ENCODE measurements at regions not wholly inside any gene's neighbourhood (a gene's known extent, or its start where the extent isn't known, plus 50 kb on each side); places are given as distances from the start of the nearest gene placed in this dataset.
"Not testable (repeated sequence)": the region's sequence is repeated elsewhere in the genome, so short reads cannot be mapped to it uniquely, and the experiment has no call there.

DNA sequence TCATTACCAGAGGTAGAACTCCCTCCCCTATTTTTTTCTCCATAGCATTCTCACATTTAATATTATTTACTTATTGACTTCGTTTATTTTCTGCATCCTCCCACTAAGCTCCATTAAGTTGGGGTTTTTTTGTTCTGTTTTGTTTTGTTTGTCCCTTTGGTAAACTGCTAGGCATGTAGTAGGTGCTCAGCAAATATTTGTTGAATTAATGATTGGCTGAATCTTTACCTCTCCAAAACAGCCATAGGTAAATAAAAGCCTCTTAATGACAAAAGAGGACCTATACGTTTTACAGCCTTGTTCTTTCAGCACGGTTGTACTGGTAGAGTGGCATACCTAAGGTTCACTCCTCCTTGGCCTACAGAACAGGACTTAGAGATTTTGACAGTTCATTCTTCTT is 52.0 kb downstream of the PRORP start:
- peak; percentile 68 for DNase-seq

DNA sequence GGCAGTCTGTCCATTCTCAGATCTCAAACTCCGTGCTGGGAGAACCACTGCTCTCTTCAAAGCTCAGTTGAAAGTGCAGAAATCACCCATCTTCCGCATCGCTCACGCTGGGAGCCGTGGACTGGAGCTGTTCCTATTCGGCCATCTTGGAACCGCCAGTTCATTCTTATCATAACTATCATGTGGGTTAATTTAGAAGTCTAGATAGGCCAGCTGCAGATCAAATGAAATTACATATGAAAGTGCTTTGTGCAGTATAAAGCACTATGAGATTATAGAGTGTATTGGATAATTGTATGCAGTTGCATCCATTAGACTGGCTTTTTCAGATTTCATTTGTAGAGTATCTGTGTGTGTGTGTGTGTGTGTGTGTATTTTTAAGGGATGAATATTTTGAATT is 57.8 kb downstream of the PRORP start:
- DNase-seq = no peak

DNA sequence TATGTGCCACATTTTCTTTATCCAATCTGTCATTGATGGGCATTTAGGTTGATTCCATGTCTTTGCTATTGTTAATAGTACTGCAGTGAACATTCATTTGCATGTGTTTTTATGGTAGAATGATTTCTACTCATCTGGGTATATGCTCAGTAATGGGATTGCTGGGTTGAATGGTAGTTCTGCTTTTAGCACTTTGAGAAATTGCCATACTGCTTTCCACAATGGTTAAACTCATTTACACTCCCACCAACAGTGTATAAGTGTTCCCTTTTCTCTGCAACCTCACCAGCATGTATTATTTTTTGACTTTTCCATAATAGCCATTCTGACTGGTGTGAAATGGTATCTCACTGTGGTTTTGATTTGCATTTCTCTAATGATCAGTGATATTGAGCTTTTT is 62.5 kb downstream of the PRORP start:
- DNase-seq = not testable (repeated sequence)

DNA sequence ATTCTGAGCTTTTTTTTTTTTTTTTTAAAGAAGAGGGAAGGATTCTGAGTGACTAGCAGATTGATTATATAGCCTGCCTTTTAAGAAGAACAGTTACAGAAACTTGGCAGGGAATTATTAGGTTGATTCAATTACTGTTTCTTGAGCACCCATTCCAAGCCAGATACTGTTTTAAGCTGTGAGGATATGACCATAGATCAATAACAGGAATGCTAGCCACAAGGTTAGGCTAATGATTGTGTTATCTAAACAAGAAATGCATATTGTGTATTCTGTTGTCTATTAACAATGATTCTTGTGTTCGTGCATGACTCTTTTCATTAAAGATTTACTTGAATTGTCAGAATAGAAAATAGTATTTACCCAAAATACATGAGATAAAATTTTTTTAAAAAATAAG is 67.1 kb downstream of the PRORP start:
- no peak for DNase-seq

DNA sequence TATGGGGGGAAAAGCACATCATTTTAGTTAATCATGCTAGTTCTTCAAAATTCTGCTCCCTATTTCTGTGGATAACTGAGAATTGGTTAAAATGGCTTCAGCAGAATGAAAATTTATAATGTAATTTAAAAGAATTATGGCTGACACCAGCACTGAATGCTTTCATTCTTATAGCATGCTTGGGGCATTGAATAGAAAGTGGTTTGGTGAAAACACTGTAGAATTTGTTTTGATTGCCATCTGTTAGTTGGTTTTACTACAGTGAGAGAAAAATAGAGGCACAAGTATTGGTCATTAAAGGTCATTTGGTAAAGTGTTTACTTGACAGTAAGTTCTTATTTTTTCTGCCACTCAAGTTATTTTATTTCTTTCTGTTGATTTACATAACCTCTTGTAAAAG is 70.8 kb downstream of the PRORP start:
- DNase-seq = no peak

DNA sequence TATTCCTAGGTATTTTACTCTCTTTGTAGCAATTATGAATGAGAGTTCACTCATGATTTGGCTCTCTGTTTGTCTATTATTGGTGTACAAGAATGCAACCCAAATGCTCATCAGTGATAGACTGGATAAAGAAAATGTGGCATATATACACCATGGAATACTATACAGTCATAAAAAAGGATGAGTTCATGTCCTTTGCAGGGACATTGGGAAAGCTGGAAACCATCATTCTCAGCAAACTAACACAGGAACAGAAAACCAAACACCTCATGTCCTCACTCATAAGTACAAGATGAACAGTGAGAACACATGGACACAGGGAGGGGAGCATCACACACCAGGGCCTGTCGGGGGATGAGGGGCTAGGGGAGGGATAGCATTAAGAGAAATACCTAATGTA is 71.8 kb downstream of the PRORP start:
- not testable (repeated sequence) for DNase-seq

DNA sequence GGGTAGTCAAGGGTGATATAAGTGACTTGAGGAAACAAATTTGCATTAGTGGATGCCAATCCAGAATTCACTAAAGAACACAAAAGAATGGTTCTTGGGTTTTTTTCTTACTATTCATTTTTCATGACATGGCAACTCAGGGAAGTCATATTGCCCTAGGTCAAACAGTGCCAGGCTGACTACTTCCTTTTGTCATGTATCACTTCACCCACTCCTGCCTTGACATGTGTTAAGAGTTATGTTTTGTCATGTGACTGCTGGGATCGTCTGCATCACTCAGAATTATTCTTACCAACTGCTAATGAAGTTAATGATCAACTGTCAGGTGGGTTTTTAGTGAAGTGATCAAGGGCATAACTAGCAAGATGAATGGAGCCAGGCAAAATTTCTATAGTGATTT is 74.2 kb downstream of the PRORP start:
- DNase-seq = peak; percentile 47

DNA sequence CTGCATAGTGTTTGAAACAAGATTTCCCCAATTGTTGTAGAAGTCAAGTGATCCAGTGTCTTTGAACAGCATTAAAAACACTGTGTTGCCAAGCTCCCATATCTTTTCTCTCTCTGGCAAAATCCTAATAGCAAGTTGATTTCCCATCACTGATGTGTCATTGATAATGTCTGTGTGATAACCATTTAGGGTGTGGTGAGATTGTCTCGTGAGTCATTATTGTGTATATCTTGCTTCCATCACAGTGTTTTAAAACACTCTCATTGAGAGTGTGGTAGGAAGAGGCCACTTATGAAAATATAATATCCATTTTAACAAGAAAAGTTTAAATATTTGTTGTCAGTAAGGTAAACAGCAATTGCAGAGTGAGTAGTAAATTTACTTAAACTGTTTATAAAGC is 74.7 kb downstream of the PRORP start:
- peak; percentile 91 for DNase-seq

DNA sequence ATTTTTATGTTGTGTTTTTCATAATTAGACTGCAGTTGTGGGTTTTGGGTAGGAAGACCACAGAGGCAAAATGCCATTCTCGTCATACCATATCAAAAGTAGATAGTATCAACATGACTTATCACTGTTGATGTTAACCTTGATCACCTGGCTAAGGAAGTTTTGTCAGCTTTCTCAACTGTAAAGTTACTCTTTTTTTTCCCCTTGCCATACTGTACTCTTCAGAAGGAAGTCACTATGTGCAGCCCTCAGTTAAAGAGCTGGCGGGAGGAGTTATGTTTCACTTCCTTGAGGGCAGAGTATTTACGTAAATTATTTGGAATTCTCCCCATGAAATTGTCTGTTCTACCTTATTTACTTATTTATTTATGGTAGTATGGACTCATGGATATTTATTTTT is 78.7 kb downstream of the PRORP start:
- DNase-seq = peak; percentile 64

DNA sequence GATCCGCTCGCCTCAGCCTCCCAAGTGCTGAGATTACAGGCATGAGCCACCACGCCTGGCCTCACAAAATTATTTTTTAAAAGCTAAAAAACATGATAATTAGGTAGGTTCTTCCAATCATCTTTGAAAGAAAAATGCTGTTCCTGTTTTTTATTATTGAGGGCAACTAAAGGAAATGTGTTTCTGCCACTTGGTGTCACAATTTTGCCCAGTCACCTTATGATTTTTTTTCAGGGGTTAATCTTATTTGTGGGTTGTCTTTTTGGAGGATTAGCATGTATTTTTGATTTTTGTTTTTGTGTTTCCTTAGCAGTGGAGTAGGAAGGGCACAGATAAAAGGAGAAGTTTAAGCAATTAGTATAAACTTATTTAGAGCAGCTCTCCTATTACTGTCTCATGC is 79.8 kb downstream of the PRORP start:
- DNase-seq = no peak

DNA sequence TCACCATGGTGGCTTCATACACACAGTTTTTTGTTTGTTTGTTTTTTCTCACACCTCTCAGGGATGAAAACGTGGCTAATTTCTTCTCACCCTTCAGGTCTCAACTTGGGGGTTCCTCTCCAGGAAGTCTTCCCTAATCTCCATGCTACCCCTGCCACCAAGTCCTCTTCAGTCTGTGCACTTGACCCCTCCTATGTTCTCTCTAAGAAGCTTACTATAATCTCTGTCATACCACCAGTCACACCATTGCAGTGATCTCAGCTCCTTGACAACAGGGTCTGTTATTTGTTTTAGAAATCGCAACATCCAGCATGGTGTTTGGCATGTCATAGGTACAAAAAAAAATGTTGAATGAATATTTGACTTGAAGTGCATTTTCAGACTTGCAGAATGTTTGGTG is 83.4 kb downstream of the PRORP start:
- no peak for DNase-seq

DNA sequence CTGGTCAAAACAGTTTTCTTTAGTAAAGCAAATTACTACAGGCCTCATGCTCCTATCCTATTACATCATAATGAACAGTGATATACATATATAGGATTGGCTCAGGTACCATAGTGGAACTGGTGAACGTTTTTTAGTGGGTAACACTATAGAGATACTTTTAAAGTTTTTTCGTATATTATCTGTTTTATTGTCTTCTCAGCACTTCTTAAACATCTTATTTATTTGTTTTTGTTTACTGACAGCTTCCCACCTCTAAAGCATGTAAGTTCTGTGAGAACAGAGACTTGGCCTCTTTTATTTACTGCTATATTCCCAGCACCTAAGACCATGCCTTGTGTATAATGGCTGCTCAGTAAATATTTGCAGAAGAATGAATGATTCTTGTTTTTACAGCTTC is 81.1 kb upstream of the PSMA6 start:
- no peak for DNase-seq

DNA sequence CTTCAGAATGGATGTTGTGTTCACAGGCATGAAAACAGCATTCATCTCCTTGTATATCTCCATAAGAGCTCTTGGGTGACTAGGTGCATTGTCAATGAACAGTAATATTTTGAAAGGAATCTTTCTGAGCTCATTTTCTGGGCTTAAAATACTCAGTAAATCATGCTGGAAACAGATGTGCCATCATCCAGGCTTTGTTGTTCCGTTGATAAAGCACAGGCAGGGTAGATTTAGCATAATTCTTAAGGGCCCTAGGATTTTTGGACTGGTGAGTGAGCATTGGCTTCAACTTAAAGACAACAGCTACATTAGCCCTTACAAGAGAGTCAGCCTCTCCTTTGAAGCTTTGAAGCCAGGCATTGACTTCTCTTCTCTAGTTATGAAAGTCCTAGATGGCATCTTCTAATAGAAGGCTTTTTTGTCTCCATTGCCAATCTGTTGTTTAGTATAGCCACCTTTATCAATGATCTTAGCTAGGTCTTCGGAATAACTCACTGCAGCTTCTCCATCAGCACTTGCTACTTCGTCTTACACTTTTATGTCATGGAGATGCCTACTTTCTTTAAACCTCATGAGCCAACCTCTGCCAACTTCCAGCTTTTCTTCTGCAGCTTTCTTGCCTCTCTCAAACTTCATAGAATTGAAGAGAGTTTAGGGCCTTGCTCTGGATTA is 79.6 kb upstream of the PSMA6 start:
- no peak for DNase-seq

DNA sequence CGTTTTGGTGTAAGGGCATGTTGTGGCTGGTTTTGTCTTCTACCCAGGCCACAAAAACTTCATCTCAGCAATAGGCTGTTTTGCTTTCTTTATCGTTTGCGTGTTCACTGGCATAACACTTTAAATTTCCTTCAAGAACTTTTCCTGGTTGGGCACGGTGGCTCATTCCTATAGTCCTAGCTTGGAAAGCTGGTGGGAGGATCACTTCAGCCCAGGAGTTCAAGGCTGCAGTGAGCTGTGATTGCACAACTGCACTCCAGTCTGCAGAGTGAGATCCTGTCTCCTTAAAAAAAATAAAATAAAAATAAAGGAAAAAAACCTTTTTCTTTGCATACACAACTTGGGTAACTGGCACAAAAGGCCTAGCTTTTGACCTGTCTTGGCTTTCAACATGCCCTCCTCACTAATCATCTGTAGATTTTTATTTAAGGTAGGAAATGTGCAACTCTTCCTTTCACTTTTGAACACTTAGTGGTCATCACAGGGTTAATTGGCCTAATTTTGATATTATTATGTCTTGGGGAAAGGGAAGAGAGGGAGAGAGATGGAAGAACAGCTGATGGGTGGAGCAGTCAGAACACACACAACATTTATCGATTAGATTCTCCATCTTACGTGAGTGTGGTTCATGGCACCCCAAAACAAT is 78.9 kb upstream of the PSMA6 start:
- DNase-seq = no peak

DNA sequence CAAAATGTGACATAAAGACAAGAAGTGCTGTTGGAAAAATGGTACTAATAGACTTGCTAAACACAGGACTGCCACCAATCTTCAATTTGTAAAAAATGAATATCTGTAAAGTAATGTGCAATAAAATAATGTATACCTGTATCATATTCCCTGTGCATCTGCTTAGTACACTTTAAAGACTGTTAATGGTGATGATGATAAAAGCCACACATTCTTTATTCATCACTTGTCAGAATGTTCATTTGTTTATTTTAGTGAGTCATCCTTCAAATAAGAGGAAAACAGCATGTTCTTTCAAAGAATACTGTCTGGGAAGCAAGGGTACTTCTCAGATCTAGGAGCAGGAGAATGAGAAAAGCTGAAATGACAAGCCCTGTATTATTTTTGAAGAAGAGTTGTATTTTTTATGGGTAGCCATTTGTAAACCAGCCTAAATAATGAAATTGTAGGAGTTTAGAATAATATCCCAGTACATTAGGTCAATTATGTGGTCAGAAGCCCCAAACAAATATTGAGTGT is 78.3 kb upstream of the PSMA6 start:
- peak; percentile 84 for DNase-seq

DNA sequence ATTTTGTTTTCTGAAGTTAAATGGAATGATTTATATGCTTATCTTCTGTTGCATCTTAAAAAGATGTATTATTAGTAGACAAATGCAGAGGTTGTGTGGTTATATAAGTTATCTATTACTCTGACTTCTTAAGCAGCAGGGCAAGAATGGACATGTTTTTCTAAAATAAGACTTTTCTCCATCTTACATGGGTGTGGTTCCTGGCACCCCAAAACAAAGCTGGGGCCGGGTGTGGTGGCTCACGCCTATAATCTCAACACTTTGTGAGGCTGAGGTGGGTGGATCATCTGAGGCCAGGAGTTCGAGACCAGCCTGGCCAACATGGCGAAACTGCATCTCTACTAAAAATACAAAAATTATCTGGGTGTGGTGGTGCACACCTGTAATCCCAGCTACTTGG is 77.8 kb upstream of the PSMA6 start:
- not testable (repeated sequence) for DNase-seq

DNA sequence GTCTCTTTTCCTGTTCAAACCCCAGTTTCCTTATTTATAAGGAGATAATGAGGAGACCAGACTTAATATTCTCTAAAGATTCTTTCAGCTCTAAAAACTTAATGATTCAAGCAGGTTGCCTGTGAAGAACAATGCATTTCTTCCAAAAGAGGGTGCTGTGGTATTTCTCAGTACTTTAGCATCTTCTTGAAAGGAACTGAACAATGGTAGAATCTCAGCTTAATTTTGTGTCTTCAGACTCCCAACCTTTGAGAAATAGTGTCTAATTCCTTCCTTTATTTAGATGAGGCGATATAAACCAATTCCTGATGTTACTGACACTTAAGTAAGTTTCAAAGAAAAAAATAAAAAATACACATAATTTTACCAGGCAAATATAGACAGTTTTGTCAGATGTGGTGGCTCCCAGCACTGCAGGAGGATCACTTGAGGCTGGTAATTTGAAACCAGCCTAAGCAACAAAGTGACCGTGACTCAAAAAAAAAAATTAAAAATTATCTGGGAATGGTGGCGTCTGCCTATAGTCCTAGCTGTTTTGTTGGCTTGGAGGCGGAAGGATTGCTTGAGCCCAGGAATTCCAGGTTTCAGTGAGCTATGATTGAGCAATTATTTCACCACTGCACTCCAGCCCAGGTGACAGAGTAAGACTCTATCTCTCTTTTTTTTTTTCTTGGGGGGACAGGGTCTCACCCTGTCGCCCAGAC is 76.9 kb upstream of the PSMA6 start:
- peak; percentile 64 for DNase-seq

DNA sequence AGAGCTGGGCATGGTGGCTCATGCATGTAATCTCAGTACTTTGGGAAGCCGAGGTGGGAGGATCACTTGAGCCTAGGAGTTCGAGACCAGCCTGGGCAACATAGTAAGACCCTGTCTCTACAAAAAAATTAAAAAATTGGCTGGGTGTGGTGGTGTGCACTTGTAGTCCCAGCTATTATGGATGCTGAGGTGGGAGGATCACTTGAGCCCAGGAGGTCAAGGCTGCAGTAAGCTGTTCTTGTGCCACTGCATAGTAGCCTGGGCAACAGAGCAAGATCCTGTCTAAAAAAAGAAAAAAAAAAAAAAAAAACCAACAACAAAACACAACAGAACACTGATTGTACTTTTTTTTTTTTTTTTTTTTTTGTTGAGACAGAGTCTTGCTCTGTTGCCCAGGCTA is 74.0 kb upstream of the PSMA6 start:
- not testable (repeated sequence) for DNase-seq

DNA sequence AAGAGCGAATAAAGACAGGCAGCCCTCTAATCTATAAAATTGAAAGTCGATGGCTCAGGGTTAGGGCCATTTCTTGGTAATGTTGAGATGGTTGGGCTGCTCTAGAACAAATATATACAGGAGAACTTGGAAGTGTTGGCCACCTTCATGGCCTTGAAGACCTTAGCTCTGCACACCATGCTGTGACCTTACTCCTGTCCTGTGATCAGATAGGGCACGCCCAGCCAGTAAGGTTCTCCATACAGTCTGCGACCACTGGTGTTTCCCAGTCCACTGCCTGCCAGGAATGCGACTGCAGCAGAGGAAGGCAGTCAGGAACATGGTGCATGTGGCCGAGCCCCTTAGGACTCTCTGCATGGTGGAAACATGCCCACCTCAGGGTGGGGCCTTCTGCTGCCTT is 73.2 kb upstream of the PSMA6 start:
- no peak for DNase-seq

DNA sequence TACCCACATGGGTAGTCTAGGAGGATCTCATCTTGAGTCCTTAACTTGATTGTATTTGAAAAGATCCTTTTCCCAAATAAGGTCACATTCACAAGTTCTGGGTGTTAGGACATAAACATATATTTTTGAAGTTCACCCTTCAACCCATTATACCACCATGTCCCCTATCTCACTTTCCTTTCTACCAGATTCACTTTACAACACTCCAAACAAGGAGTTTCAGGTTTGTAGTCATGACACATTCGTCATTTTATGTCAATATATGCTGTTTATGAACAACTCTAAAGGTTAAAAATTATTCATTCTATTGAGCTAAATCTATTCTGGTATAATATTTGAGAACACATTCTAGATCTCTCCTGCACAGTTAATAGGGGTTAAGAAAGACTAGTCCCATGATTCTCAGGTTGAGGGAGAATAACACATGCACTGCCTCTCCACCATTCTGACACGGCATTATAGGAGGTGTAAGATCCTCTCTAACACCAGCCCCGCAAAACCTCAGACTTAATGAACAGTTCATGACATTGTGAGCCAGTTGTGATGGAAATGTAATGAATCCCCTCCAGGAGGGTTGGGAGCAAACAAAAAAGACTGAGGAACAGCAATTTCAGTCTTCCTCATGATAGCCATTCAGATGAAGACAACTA is 72.0 kb upstream of the PSMA6 start:
- DNase-seq = no peak

DNA sequence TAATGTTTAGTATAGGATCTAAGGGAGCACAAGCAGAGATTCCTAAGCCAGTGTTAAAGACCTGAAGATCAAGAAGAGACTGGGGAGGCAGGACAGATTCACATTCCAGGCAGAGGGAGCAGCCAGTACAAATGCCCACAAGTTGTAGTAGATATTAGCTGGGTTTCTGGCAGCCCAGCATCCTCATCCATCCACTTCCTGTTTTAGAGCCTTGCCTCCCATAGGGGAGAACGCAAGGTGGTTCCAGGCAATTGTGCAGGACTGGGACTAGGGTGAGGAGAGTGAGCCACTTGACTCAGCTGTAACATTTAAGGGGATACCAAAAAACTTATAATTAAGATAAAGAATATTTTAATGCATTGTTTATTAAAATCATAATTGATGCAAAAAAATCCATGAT is 71.3 kb upstream of the PSMA6 start:
- DNase-seq = no peak

DNA sequence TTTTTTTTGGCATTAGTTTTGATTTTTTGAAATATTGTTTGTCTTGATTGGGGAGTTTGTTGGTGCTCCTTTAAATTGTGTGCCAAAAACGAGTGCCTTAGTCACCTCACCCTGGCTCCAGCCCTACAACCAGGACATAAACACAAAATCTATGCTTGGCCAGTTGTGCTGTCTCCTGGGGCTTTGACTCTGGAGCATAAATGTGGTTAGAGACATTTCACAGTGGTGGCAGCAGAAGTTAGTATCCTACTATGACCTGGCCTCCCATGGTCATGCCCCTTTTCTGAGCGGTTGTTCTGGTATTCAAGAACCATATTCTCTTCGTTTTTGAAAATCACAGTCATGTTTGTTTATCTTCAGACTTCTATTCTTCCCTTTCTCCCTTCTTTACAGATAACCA is 70.7 kb upstream of the PSMA6 start:
- DNase-seq = no peak

DNA sequence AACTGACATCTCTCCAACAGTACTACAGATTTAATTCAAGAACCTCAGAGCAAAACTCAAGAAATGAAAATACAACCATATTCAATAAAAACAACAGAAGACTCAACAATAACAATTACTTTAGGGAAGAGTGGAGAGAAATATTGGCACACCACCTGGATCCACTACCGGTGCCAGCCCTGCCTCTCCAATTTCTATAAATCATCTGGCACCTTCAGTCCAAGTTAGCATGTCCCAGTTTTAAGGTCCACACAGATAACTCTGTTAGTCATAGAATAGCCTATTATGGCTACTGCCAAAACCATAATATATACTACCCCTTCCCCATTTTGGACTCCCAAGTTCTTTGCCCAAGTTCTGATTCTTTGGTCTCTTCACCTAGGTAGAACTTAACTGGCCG is 69.9 kb upstream of the PSMA6 start:
- DNase-seq = no peak
